ENCODE measurements at regions not wholly inside any gene's neighbourhood (a gene's known extent, or its start where the extent isn't known, plus 50 kb on each side); places are given as distances from the start of the nearest gene placed in this dataset.

DNA sequence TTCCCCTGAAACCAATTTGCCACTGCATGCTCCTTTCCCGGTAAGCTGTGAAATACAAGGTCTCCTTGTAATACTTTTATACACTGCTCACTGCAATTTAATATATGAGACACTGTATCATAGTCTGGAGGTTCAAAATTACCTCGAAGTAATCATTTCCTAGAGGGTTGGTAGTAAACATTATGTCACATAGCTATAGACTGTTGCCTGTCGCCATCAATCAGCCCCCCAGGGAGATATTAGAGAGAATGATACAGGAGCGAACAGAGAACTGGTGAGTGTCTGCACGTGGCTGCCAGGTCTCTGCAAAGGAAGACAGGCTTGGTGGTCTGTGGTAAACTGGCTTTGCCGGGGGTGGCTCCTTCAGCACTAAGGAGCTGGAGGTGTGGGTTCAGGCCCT lies 165.5 kb upstream of the WSCD2 start:
- Histone ChIP-seq H3K27me3 (ENCODE audit: insufficient read depth, low read length, poor library complexity, severe bottlenecking) (no peaks in the 10 kb centered on the region), H3K4me3 (ENCODE audit: low read length) (no peak overlapping the region), H3K4me1 (ENCODE audit: insufficient read depth, low read length) (no peaks in the 10 kb centered on the region), H3K36me3 (ENCODE audit: insufficient read depth, low read length) (no peaks in the 10 kb centered on the region), H3K27ac (ENCODE audit: low read depth, low read length) (no peak overlapping the region), H3K9me3 (ENCODE audit: low read length) (no peaks in the 10 kb centered on the region)
- no peak for DNase-seq
- ChIA-PET POLR2A (no interaction called here), CTCF (no interaction called here)
- Mint-ChIP-seq H3K4me3 (no peak overlapping the region), H3K27ac (no peak overlapping the region), H3K27me3 (peaks cover 8 to 14% of the 10 kb centered on the region in 2 donors), H3K36me3 (no peaks in the 10 kb centered on the region), H3K9me3 (no peaks in the 10 kb centered on the region), H3K4me1 (no peaks in the 10 kb centered on the region)

GRCh38 chr12:107967170-107967569 lies 161.9 kb upstream of the WSCD2 start:
- no peaks in the 10 kb centered on the region for H3K36me3 ChIP-seq (ENCODE audit: insufficient read depth, low read length)
- no peaks in the 10 kb centered on the region for H3K9me3 ChIP-seq (ENCODE audit: low read length)
- H3K4me1 Mint-ChIP-seq = no peaks in the 10 kb centered on the region
- H3K27ac ChIP-seq (ENCODE audit: low read depth, low read length) = no peak overlapping the region
- no peaks in the 10 kb centered on the region for H3K4me1 ChIP-seq (ENCODE audit: insufficient read depth, low read length)
- no peak overlapping the region for H3K4me3 Mint-ChIP-seq
- H3K27me3 Mint-ChIP-seq = peaks cover 8 to 12% of the 10 kb centered on the region in 2 donors
- CTCF ChIA-PET = interaction anchor here (1.8 kb wide), 1 partner anchor 11 kb away, joined by 5 read pairs; no protein-coding TSS in a partner anchor
- no peaks in the 10 kb centered on the region for H3K27me3 ChIP-seq (ENCODE audit: insufficient read depth, low read length, poor library complexity, severe bottlenecking)
- H3K9me3 Mint-ChIP-seq = no peaks in the 10 kb centered on the region
- POLR2A ChIA-PET = no interaction called here
- no peaks in the 10 kb centered on the region for H3K36me3 Mint-ChIP-seq
- no peak overlapping the region for H3K27ac Mint-ChIP-seq
- DNase-seq = no peak
- H3K4me3 ChIP-seq (ENCODE audit: low read length) = no peak overlapping the region

DNA sequence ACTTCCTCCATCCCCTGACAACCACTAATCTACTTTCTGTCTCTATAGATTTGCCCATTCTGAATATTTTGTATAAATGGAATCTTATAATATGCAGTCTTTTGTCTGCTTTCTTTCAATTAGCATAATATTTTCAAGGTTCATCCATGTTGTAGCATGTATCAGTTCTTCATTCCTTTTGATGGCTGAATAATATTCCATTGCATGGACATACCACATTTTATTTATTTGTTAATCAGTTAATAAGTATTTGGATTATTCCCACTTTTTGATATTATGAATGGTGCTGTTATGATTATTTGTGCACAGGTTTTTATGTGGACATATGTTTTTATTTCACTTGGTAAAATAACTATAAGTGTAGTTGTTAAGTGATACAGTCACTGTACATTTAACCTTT lies 155.1 kb upstream of the WSCD2 start:
- H3K27me3 ChIP-seq (ENCODE audit: insufficient read depth, low read length, poor library complexity, severe bottlenecking) = no peaks in the 10 kb centered on the region
- H3K4me1 ChIP-seq (ENCODE audit: insufficient read depth, low read length) = no peaks in the 10 kb centered on the region
- Mint-ChIP-seq H3K4me3 (no peak overlapping the region), H3K27ac (no peak overlapping the region), H3K27me3 (peaks cover 5 to 12% of the 10 kb centered on the region in 2 donors), H3K4me1 (no peaks in the 10 kb centered on the region), H3K36me3 (peaks cover 0 to 7% (median 0%) of the 10 kb centered on the region in 3 donors), H3K9me3 (peaks cover 6 to 22% (median 12%) of the 10 kb centered on the region in 5 donors)
- no peaks in the 10 kb centered on the region for H3K36me3 ChIP-seq (ENCODE audit: insufficient read depth, low read length)
- DNase-seq = no peak
- H3K4me3 ChIP-seq (ENCODE audit: low read length) = no peak overlapping the region
- no peak overlapping the region for H3K27ac ChIP-seq (ENCODE audit: low read depth, low read length)
- POLR2A ChIA-PET = no interaction called here
- no peaks in the 10 kb centered on the region for H3K9me3 ChIP-seq (ENCODE audit: low read length)
- CTCF ChIA-PET = no interaction called here

DNA sequence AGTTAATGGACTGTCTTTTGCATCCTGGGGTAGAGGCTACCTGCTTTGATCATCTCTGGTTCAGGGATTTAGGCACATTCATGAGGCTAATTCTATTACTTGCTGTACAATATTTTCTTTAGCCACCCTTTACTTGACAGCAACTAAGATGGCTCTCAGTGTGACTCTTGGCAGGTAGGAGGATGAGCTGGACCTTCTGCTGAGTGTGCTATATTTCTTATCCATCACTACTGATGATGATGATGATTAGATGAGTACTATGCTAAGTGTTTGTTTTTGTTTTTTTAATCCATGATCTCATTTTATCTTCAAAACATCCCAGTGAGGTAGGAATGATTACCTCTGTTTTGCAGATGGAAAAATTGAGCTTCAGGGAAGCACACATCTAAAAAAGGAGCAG lies 152.8 kb upstream of the WSCD2 start:
- Mint-ChIP-seq H3K9me3 (peaks cover 6 to 22% (median 12%) of the 10 kb centered on the region in 5 donors), H3K4me1 (no peaks in the 10 kb centered on the region), H3K27me3 (peaks cover 12 to 16% of the 10 kb centered on the region in 2 donors), H3K27ac (no peak overlapping the region), H3K4me3 (no peak overlapping the region), H3K36me3 (peaks cover 0 to 7% (median 0%) of the 10 kb centered on the region in 3 donors)
- no peak for DNase-seq
- H3K4me1 ChIP-seq (ENCODE audit: insufficient read depth, low read length) = no peaks in the 10 kb centered on the region
- H3K9me3 ChIP-seq (ENCODE audit: low read length) = no peaks in the 10 kb centered on the region
- ChIA-PET POLR2A (no interaction called here), CTCF (no interaction called here)
- H3K27ac ChIP-seq (ENCODE audit: low read depth, low read length) = no peak overlapping the region
- no peak overlapping the region for H3K4me3 ChIP-seq (ENCODE audit: low read length)
- H3K36me3 ChIP-seq (ENCODE audit: insufficient read depth, low read length) = no peaks in the 10 kb centered on the region
- no peaks in the 10 kb centered on the region for H3K27me3 ChIP-seq (ENCODE audit: insufficient read depth, low read length, poor library complexity, severe bottlenecking)

- no peak overlapping the region for H3K27ac ChIP-seq (ENCODE audit: low read depth, low read length)
- H3K36me3 Mint-ChIP-seq = peaks cover 0 to 7% (median 0%) of the 10 kb centered on the region in 3 donors
- H3K4me1 ChIP-seq (ENCODE audit: insufficient read depth, low read length) = no peaks in the 10 kb centered on the region
- no peak for DNase-seq
- no peaks in the 10 kb centered on the region for H3K36me3 ChIP-seq (ENCODE audit: insufficient read depth, low read length)
- no peaks in the 10 kb centered on the region for H3K9me3 ChIP-seq (ENCODE audit: low read length)
- peaks cover 11 to 16% of the 10 kb centered on the region in 2 donors for H3K27me3 Mint-ChIP-seq
- CTCF ChIA-PET = interaction anchor here (1.6 kb wide), 1 partner anchor 11 kb away, joined by 5 read pairs; no protein-coding TSS in a partner anchor
- no peaks in the 10 kb centered on the region for H3K27me3 ChIP-seq (ENCODE audit: insufficient read depth, low read length, poor library complexity, severe bottlenecking)
- peaks cover 8 to 22% (median 12%) of the 10 kb centered on the region in 5 donors for H3K9me3 Mint-ChIP-seq
- no peak overlapping the region for H3K4me3 ChIP-seq (ENCODE audit: low read length)
- no peak overlapping the region for H3K4me3 Mint-ChIP-seq
- H3K4me1 Mint-ChIP-seq = no peaks in the 10 kb centered on the region
- no peak overlapping the region for H3K27ac Mint-ChIP-seq
- POLR2A ChIA-PET = no interaction called here
Measured at GRCh38 chr12:107978201-107978600, 150.9 kb upstream of the WSCD2 start.

DNA sequence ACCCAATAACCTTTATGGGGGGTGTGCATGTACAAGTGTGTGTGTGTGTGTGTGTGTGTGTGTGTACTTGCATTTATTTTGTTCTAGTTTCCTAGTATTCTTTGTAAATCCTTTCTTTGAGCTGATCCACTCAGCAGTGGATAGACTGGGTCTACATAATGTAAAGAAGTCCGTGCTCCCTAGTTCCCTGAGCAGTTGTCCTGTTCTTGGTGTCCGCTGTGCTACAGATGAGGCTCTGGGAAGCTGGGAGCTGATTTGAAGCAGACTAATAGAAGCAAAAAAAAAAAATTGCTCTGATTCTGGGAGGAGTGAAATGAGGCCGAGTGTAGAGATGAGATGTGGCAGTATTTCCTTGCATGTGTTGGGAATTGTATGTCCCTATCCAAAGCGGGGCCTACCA lies 150.4 kb upstream of the WSCD2 start:
- H3K27ac ChIP-seq (ENCODE audit: low read depth, low read length) = no peak overlapping the region
- no peaks in the 10 kb centered on the region for H3K36me3 ChIP-seq (ENCODE audit: insufficient read depth, low read length)
- Mint-ChIP-seq H3K27ac (no peak overlapping the region), H3K4me3 (no peak overlapping the region), H3K4me1 (no peaks in the 10 kb centered on the region), H3K9me3 (peaks cover 7 to 21% (median 12%) of the 10 kb centered on the region in 5 donors), H3K36me3 (peaks cover 0 to 7% (median 0%) of the 10 kb centered on the region in 3 donors), H3K27me3 (peaks cover 15 to 16% of the 10 kb centered on the region in 2 donors)
- ChIA-PET POLR2A (no interaction called here), CTCF (interaction anchor here (1.6 kb wide), 1 partner anchor 11 kb away, joined by 5 read pairs; no protein-coding TSS in a partner anchor)
- H3K27me3 ChIP-seq (ENCODE audit: insufficient read depth, low read length, poor library complexity, severe bottlenecking) = no peaks in the 10 kb centered on the region
- no peaks in the 10 kb centered on the region for H3K9me3 ChIP-seq (ENCODE audit: low read length)
- no peaks in the 10 kb centered on the region for H3K4me1 ChIP-seq (ENCODE audit: insufficient read depth, low read length)
- no peak for DNase-seq
- no peak overlapping the region for H3K4me3 ChIP-seq (ENCODE audit: low read length)

- Histone ChIP-seq H3K36me3 (ENCODE audit: insufficient read depth, low read length) (no peaks in the 10 kb centered on the region), H3K27me3 (ENCODE audit: insufficient read depth, low read length, poor library complexity, severe bottlenecking) (no peaks in the 10 kb centered on the region), H3K4me3 (ENCODE audit: low read length) (no peak overlapping the region), H3K4me1 (ENCODE audit: insufficient read depth, low read length) (no peaks in the 10 kb centered on the region), H3K9me3 (ENCODE audit: low read length) (no peaks in the 10 kb centered on the region), H3K27ac (ENCODE audit: low read depth, low read length) (no peak overlapping the region)
- no peak for DNase-seq
- Mint-ChIP-seq H3K4me3 (no peak overlapping the region), H3K9me3 (peaks cover 0 to 2% (median 0%) of the 10 kb centered on the region in 5 donors), H3K27me3 (peaks cover 15 to 25% of the 10 kb centered on the region in 2 donors), H3K27ac (no peak overlapping the region), H3K36me3 (no peaks in the 10 kb centered on the region), H3K4me1 (no peaks in the 10 kb centered on the region)
- POLR2A ChIA-PET = no interaction called here
- CTCF ChIA-PET = no interaction called here
Measured at GRCh38 chr12:107983756-107984472, 145.2 kb upstream of the WSCD2 start.

DNA sequence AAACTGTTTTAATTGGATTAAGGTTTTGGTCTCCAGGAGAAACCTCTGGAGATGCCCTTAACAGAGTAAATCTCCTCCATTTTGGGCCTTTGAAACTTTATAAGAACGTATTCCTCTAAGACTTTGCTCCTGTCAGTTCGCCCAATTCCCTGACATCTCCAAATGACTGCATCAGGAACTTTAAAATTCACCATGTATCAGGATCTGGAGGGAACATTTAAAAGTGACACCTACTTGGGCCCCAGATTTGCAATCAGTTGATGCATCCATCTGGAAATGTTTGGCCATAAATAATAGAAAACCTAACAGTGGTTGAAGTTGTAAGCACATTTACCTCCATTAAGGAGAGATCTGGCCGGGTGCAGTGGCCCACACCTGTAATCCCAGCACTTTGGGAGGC lies 144.1 kb upstream of the WSCD2 start:
- H3K36me3 Mint-ChIP-seq = no peaks in the 10 kb centered on the region
- no peak overlapping the region for H3K4me3 Mint-ChIP-seq
- no peak for DNase-seq
- Histone ChIP-seq H3K9me3 (ENCODE audit: low read length) (no peaks in the 10 kb centered on the region), H3K27me3 (ENCODE audit: insufficient read depth, low read length, poor library complexity, severe bottlenecking) (no peaks in the 10 kb centered on the region), H3K36me3 (ENCODE audit: insufficient read depth, low read length) (no peaks in the 10 kb centered on the region), H3K4me1 (ENCODE audit: insufficient read depth, low read length) (no peaks in the 10 kb centered on the region), H3K4me3 (ENCODE audit: low read length) (no peak overlapping the region), H3K27ac (ENCODE audit: low read depth, low read length) (no peak overlapping the region)
- H3K4me1 Mint-ChIP-seq = no peaks in the 10 kb centered on the region
- H3K9me3 Mint-ChIP-seq = peaks cover 0 to 2% (median 0%) of the 10 kb centered on the region in 5 donors
- ChIA-PET POLR2A (no interaction called here), CTCF (no interaction called here)
- H3K27ac Mint-ChIP-seq = no peak overlapping the region
- peaks cover 10 to 35% of the 10 kb centered on the region in 2 donors for H3K27me3 Mint-ChIP-seq
